Stimulated activated CD4-positive, alpha-beta T cell treated with anti-CD3 and anti-CD28 coated beads, Interleukin-4, amount 100 ng/mL, for 24 hours (primary cell): ENCODE measurements at regions not wholly inside any gene's neighbourhood (a gene's known extent, or its start where the extent isn't known, plus 50 kb on each side); places are given as distances from the start of the nearest gene placed in this dataset.
"Not testable (repeated sequence)": the region's sequence is repeated elsewhere in the genome, so short reads cannot be mapped to it uniquely, and the experiment has no call there.

Experiments
- DNase-seq: peaks from one replicate; pipeline ENCODE4 v3.0.0-alpha.2; 2020

DNA sequence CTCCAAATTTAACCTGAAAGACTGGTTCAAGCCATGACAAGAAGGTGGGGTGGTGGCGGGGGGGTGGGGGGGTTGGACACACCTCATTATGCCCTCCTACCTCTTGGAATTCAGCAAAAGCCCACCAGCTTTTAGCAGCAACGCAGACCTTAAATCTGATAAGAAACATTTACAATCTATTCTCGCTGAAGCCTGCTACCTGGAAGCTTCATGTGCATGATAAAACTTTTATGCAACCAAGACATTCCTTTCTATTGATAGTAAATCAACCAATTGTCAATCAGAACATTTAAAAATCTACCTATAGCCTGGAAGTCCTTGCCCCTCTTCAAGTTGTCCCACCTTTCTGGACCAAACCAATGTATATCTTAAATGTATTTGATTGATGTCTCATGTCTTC, 113.6 kb upstream of the FAM98A start:
- no peak for DNase-seq

DNA sequence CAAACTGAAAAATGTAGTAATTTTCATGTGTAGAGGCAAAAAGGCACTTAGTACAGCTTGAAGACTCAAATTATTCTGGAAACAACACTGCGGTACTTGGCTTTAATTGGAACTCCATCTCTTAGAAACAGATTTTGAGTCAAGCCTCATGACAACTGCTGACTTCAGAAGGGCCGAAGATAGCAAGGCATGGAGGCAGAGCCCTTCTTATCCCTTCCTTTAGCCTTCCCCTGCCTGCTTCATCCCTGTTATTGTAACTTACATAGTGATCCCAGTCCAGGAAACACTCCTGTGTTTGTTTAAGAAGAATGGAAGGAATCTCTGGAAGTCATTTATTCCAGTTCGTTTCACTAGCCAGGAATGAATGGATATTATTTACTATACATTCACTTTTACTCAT, 110.9 kb upstream of the FAM98A start:
- DNase-seq: no peak

DNA sequence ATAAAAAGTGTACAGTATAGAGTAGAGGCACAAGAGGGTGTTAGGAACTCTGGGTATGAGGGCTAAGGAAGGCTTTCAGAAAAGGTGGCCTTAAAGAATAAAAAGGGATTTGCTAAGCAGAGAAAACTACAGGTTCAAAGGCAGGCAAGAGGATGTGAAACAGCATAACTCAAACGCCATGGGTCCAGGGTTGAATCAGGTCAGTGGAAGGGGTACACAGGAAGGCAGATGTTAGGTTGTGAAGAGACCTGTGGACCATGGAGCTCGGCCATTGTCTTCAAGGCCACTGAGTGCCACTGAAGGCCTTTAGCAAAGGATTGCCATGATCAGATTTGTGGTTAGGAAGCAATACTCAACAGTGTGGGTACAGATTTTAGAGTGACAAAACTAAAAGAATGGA, 108.2 kb upstream of the FAM98A start:
- DNase-seq: no peak

DNA sequence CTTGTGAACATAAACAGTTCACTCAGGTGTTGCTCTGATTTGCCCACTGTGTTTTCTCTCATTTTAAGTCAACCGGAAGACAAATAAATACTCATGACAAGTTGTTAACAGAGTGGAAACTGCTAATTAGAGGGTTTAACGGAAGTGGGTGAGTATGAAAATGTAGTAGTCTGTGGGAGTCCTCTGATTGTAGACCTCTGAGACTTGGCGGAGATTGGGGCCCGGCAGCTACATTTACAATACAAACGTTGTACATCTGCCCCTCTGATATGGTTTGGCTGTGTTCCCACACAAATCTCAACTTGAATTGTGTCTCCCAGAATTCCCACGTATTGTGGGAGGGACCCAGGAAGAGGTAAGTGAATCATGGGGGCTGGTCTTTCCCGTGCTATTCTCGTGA, 107.3 kb upstream of the FAM98A start:
- DNase-seq: no peak

DNA sequence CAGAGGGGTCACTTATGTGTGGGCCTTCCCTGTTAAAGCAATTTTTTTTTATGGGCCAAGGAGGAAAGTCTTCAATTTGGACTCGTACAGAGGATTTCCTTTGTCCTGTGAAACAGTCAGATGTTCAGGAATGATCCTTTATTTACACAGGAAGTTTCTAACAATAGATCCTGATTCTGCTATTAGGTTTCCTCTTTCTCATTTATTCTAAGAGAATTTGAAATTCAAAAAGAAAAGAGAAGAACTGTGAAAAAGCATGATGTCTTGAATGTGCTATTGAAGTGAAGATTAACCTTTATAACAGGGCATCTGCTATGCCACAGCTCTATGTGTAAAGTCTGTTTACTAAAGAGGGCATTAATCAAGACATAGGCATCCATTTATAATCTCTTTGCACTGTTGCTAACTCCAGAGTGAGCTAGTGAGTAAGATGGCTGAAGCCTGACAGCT, 105.3 kb upstream of the FAM98A start:
- DNase-seq: no peak

DNA sequence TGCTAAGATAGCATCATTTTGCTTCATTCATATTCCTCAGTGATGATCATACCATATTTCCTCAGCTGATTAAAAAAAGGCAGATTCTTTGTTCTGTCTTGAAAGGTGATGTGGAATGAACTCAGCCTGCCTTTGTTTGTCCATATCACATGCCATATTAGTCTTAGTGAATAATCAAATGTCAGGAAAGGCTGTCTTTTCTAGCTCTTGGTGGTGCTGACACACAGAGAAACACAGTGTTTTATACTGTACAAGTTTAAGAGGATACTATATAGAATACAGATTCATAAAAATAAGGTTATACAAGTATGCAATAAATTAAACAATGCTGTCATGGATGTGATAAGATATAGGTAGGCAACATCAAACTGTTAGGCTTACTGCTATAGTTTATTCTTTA, 97.1 kb upstream of the FAM98A start:
- DNase-seq: no peak

DNA sequence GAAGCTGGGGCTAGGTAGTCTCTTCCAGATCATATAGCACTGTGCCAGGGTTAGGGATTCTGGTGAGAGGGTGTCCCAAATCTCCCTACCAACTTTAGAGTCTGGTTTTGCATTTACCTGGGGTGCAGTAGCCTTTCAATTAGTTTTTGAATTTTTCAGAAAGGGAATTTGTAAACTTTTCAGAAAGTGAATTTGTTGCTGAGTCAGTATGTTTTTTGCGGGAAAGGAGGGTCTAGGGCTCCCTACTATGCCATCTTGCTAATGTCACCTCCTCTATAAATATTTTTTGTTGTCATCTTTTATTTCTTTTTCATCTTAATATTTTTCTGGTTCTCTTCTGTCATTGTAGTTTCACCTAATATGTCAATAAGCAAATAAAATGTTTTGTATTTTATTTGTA, 95.8 kb upstream of the FAM98A start:
- no peak for DNase-seq

DNA sequence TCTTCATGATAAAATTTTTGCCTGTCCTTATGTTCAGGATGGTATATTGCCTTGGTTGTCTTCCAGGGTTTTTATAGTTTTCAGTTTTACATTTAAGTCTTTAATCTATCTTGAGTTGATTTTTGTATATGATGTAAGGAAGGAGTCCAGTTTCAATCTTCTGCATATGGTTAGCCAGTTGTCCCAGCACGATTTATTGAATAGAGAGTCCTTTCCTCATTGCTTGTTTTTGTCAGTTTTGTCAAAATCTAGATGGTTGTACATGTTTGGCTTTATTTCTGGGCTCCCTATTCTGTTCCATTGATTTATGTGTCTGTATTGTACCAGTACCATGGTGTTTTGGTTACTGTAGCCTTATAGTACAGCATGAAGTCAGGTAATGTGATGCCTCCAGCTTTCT, 91.6 kb upstream of the FAM98A start:
- DNase-seq: not testable (repeated sequence)

DNA sequence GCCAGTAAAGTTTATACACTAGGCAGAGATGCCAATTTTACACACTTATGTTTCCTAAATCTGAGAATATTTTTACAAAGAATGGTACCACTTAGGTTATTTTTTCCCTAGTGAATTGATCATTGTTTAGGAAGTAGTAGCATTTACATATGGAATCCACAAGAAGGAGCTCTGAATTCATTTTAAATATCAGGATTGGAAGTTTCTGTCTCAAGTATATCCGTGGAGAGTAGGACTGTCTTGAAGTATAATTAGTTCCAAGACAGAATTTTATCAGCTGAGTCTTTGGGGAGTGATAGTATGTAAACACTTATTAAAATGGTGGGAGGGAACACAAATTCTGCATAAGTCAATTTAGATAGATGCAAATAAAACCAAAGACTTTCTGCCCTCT, 82.3 kb upstream of the FAM98A start:
- no peak for DNase-seq

DNA sequence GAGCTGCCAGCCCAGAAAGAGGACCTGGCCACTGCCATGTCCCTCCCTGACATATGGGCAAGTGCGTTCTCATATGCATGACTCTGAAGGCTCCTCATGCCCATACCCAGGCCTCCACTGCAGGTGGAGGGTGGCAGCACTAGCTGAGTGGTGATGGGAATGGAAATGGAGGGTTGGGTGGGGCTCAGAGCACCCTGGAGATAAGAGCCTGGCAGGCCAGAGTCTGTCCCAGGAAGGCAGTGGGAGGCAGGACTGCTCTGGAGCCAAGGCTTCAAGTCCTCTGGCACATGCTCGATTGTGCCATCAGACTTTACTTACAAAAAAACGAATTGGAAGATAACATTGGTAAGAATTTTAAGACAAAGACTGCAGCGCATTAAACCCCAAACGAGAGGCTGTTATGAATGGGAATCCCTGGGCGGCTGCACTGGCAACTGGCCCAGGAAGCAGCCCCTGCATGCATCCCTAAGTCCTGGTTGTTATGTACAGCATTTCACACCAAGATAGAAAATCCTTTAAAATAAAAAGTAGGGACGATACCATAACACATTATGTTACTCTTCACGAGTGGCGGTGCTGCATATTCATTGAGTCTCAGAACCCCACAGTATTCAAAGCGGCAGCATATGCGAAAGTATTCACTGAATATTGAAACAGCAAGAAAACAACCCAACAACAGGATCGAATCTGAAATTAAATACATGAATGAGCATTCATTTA, 81.7 kb upstream of the FAM98A start:
- DNase-seq: no peak

DNA sequence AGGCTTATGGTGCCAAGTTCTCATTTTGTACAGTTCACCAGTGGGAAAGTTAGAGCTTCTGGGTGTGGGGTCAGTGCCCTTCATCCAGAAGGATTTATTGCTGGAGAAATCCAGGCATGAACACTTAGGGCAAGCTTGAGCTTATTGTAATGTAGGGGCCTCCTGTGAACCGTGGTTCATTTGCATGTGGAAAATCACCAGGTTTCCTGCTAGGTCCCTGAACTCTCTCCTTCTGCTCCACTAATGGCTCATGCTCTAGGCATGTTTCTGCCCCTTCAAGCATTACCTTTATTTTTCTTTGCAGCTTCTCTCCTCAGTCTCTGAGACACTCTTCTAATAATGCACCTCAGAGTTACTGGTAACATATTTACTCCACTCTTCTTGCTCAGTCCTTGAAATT, 79.3 kb upstream of the FAM98A start:
- no peak for DNase-seq

DNA sequence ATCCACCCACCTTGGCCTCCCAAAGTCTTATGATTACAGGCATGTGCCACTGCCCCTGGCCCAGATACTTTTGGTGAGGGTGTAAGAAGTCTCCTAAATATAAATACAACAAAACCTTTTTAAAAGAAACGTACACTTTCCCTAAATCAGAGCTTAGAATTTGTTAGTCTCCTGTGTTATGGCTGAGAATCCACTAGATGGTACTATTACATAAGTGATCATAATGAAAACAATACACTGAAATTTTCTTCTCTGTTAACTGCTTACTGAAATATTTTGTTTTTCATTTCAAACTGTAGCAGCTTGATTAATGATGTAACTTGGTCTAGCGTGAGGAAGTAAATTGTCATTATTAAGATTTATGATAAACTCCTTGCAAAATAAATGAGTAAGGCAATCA, 74.8 kb upstream of the FAM98A start:
- no peak for DNase-seq

DNA sequence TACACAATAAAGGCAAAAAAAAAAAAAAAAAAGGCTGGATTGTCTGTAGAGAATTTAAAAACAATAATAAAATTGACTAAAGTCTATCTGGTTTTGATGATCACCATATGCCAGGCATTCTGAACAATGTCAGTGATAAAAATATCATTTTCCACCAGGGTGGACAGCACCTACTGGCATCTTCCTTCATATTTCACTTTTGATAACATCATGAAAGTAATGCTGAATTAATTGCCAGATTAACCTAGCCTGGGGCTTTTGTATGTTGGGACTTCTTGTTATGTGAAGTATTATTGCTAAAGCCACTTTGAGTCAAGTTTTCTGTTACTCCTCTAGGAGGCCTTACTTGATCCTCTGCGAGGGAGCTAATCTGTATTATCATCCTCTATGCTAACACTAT, 73.8 kb upstream of the FAM98A start:
- no peak for DNase-seq

DNA sequence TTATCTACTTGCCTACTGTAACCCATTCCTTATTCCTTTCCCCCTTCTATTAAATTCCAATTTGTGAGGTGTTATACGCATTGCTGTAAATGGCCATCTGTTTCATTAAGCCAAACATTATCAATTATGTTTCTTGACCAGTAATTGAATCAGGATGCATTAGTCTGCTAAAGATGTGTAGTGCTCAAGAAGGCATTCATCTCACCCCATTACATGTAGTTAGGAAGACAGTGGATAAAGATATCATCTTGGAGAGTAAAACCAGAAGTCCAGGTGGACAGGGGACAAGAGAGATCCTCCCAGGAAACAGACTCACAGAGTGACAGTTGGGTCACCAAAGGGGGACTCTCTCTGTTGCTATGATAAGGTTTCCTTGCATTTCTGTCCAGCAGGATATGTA, 73.3 kb upstream of the FAM98A start:
- DNase-seq: no peak

DNA sequence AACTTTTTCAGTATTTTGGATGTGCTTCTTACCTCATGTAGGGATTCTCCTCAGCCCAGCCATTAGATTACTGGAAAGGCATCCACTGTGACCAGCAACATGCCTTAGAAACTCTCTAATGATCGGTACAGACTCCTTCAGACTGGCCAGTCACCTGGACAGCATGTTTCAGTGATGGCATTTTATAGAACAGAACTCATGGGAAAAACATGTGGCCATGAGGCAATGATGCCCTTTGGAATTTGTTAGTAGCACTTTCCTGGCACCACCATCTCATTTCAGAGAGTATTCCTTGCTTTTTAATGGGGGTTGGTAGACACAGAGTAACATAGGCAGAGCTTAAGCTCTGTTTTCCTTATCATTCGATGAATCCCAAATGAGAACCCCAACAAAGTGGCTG, 72.1 kb upstream of the FAM98A start:
- no peak for DNase-seq

DNA sequence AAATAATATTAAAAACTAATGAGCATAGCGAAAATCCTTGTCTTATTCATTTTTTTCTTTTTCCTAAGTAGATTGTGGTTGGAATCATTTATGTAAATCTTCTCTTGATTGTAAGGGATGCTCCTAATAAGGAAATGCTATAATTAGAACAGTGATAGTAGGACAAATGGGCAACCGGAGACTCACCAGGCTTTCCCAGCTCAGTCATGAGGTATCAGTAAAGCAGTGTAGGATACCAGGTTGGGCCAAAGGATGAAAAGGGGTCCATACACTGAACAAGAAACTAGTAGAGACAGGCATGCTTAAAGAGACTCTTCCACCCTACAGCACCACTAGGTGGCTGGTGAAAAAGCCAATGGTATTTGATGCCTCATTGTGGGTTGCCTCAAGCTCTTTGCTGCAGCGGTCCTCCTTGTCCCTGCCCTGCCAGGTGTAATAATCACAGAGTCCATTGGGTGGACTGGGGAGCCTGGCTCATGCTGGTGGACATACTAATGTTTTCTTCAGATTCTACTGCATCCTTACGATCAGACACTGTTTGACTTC, 71.4 kb upstream of the FAM98A start:
- no peak for DNase-seq

DNA sequence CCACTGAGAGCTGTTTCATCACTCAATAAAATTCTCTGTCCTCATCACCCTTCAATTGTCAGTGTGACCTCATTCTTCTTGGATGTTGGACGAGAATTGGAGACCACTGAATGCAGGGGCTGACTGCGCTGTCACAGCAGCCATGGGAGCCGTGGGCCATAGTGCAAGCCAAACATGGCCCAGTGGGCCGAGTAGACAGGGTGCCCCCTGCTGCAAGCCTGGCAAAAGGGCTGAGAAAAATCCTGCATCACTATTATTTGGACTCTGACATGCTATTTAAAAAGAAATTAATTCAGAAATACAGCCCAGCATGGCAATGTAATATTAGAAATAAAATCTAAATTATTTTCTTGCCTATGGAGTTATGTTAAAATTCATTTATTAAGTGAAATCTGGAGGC, 67.8 kb upstream of the FAM98A start:
- DNase-seq: no peak

DNA sequence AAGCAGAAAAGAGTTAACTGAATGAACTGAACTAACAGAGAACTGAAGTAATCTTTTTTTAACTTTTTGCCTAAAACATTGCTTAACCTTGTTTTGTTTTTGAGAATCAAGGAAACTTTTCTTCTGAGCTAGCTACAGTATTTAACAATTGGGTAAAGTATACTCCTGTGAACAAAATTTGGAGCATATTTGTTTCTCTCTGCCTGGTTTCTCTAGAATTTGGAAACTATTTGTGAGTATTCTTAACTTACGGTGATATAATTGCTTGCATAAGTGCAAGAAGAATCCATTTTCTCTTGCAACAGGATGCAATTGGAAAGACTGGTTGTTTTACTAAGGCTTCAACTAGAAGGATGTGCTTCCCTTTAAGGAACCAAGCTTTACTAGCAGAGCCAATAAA, 65.9 kb upstream of the FAM98A start:
- no peak for DNase-seq

DNA sequence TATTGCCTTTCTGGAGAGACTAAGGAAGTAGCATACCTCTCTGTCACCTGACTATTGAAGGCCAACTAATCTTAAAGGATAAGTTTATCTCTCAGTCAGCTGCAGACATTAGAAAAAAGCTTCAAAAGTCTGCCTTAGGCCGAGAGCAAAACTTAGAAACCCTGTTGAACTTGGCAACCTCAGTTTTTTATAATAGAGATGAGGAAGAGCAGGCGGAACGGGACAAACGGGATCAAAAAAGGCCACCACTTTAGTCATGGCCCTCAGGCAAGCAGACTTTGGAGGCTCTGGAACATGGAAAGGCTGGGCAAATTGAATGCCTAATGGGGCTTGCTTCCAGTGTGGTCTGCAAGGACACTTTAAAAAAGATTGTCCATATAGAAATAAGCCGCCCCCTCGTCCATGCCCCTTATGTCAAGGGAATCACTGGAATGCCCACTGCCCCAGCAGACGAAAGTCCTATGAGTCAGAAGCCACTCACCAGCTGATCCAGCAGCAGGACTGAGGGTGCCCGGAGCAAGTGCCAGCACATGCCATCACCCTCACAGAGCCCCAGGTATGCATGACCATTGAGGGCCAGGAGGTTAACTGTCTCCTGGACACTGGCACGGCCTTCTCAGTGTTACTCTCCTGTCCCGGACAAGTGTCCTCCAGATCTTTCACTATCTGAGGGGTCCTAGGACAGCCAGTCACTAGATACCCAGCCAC, 61.5 kb upstream of the FAM98A start:
- DNase-seq: no peak

DNA sequence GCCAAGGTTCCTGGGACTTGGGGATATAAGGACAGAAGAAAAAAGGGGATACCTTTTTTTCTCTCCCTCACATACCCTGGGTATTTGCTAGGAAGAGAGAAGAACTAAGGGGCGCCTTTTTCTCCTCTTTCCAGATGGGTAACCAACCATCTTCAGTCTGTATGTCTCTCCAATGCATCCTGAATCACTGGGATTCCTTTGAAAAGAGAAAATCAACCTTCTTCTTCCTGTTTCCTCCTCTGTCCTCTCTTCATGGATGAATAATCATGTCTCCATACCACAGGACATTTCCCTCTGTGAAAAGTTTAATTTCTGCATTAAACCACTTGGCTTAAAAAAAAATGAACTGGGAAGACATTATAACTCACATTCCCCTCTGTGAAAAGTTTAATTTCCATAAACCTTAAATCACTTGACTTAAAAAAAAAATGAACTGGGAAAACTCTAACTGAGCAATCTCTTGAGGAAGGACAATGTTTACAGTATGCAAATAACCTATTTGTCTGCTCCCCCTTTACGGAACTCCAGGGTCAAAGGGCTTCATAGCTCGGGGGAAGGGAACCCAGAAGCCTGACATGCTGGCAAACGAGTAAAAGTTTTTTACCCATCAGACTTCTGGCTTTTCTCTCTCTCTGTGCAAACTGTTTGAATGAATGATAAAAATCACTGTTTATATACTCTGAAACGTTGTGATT, 56.7 kb upstream of the FAM98A start:
- DNase-seq: no peak

DNA sequence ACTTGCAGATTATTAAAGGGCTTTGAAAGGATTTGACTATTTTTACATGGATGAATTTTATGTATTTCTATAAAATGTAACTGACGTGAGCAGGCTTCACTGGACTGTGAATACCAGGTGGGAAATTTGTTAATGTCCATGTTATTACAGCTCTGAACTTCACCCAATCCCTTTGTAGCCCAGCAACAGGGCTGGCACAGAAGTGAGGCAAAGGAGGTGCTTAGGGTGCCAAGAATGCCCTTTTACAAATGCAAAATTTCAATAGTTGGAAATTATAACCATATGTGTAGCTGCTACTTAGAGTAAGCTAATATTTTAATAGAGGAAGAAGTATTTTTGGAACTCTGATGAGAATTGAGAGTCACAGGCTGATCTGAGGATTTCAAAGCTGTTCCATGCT, 53.7 kb upstream of the FAM98A start:
- no peak for DNase-seq

DNA sequence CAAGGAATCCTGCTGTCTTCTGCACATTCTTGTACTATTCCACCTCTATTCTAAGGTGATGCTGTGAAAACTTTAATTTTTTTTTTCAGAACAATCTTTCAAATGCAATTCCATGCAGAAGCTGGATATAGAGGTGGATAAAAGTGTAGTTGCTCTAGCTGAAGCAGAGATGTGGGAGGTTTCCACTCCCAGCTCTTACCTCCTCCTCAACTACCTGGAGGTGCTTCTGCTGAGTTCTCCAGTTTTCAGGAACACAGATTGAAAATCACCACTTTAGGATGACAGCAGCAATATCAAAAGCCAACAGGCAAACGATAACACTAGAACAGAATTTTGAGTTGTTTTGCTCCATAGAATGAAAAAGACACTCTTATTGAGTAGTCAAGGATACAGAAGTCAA, 51.1 kb upstream of the FAM98A start:
- no peak for DNase-seq
